Transverse colon (tissue), 4 donors: ENCODE measurements at regions not wholly inside any gene's neighbourhood (a gene's known extent, or its start where the extent isn't known, plus 50 kb on each side); places are given as distances from the start of the nearest gene placed in this dataset.

Source experiments
- DNase-seq: peaks from one replicate; pipeline ENCODE4 v3.0.0-alpha.2; 2019
- H3K27ac ChIP-seq, 4 donors: fragments of 200-600 bp; sonication (generic); 2 replicates each; pipeline ENCODE4 v1.5.1; 2016 to 2018; ENCODE audit warnings: inconsistent platforms in 4 of 4
- H3K27me3 ChIP-seq: fragments of 200-600 bp; sonication (generic); 2 replicates; pipeline ENCODE4 v1.5.1; 2017; ENCODE audit warnings: inconsistent platforms
- H3K36me3 ChIP-seq, 4 donors: fragments of 200-600 bp; sonication (generic); 2 replicates each; pipeline ENCODE4 v1.5.1; 2017 to 2019; ENCODE audit warnings: inconsistent platforms in 4 of 4
- H3K4me1 ChIP-seq, 4 donors: fragments of 200-600 bp; sonication (generic); 2 replicates each; pipeline ENCODE4 v1.5.1; 2017 to 2020; ENCODE audit warnings: inconsistent platforms in 4 of 4
- H3K4me3 ChIP-seq, 4 donors: fragments of 200-600 bp; sonication (generic); 1 replicate in 1 of 4; 2 replicates in 3 of 4; pipeline versions ENCODE4 v1.5.1 to v1.6.1; 2017 to 2019; ENCODE audit warnings: inconsistent platforms in 4 of 4
- H3K9me3 ChIP-seq, 2 donors: fragments of 200-600 bp; sonication (generic); 2 replicates each; pipeline ENCODE4 v1.5.1; 2017 to 2019; ENCODE audit warnings: inconsistent platforms in 2 of 2
- CTCF ChIP-seq, 5 experiments: fragments of 200-600 bp in 3 of 5; fragments of 450-650 bp in 2 of 5; sonication (generic) in 3 of 5; IDR thresholded peaks; 1 replicate in 2 of 5; 2 replicates in 3 of 5; pipeline ENCODE4 v1.5.1; 2016 to 2017; ENCODE audit warnings: antibody characterized with exemption in 5 of 5, inconsistent platforms in 3 of 5, mild to moderate bottlenecking in 2 of 5, moderate library complexity in 1 of 5
- EP300 ChIP-seq: sonication (generic); formaldehyde crosslinking; IDR thresholded peaks from one replicate; pipeline ENCODE4 v1.6.1; 2017; ENCODE audit warnings: antibody characterized with exemption, low read depth
- POLR2A ChIP-seq: fragments of 450-650 bp; IDR thresholded peaks from one replicate; pipeline ENCODE4 v1.6.1; 2016; ENCODE audit warnings: antibody characterized with exemption, mild to moderate bottlenecking, moderate library complexity
- POLR2AphosphoS5 ChIP-seq, 3 donors: sonication (generic); formaldehyde crosslinking; IDR thresholded peaks; one replicate each; pipeline ENCODE4 v1.6.1; 2016; ENCODE audit warnings: antibody characterized with exemption in 3 of 3
- WGBS, 2 donors: methylation state at CpG; one replicate each; pipeline ENCODE4 v1.1.5; 2018; ENCODE audit warnings: low coverage in 1 of 2; 5-methylcytosine and 5-hydroxymethylcytosine counted together
- in situ Hi-C, 4 donors: fragments of 200-750 bp; cut with MboI; loops; one replicate each; pipeline versions ENCODE4 v1.15.0 to v1.15.1; 2017; ENCODE audit warnings: low sequenced_read_pairs in 3 of 4, low pct_ligation_motif_present in 1 of 4, low pct_unique_long_range_greater_than_20kb in 1 of 4
- intact Hi-C: fragments of 100-400 bp; cut with DNase I; formaldehyde crosslinking; loops from one replicate; pipeline ENCODE4 v1.15.1; 2023; ENCODE audit warnings: low total_unique reads

DNA sequence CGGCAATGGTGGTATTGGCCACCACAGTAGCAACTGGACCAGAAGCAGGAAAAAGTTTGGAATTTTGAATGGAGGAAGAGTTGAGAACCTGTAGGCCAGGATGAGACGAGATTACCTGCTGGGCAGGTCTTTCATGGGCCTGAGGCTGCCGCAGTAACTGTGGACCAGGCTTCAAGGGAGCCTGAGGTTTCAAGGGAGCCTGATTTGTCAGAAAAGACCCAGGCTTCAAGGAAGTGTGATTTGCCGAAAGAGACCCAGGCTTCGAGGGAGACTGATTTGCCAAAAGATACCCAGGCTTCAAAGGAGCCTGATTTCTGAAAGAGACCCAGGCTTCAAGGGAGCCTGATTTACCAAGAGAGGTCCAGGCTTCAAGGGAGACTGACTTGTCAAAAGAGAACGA lies 66.6 kb upstream of the ARL4D start:
- Histone ChIP-seq H3K27ac (no peak overlapping the region), H3K36me3 (no peaks in the 10 kb centered on the region), H3K27me3 (peaks cover 9% of the 10 kb centered on the region), H3K9me3 (no peaks in the 10 kb centered on the region), H3K4me1 (peaks cover 4 to 12% (median 7%) of the 10 kb centered on the region in 4 donors), H3K4me3 (no peak overlapping the region)
- no peak for DNase-seq
- intact Hi-C loops = no loop called here
- 40 to 84% methylated on average over 1 to 6 of the region's 6 CpGs for WGBS, 2 donors
- in situ Hi-C loops = loop anchor here in 2 of 4 donors (25.0 kb wide), 3 partner anchors 145 to 320 kb away; partner anchors contain the start of genes IFI35 (in 1 of the 2), RND2 (in 1 of the 2) and VAT1 (in 1 of the 2)
- no peak for TF ChIP-seq EP300
- no peak for TF ChIP-seq POLR2AphosphoS5 (IDR thresholded peaks at IDR 0.05)
- TF ChIP-seq CTCF (IDR thresholded peaks at IDR 0.05) = no peak
- no peak for TF ChIP-seq POLR2A

DNA sequence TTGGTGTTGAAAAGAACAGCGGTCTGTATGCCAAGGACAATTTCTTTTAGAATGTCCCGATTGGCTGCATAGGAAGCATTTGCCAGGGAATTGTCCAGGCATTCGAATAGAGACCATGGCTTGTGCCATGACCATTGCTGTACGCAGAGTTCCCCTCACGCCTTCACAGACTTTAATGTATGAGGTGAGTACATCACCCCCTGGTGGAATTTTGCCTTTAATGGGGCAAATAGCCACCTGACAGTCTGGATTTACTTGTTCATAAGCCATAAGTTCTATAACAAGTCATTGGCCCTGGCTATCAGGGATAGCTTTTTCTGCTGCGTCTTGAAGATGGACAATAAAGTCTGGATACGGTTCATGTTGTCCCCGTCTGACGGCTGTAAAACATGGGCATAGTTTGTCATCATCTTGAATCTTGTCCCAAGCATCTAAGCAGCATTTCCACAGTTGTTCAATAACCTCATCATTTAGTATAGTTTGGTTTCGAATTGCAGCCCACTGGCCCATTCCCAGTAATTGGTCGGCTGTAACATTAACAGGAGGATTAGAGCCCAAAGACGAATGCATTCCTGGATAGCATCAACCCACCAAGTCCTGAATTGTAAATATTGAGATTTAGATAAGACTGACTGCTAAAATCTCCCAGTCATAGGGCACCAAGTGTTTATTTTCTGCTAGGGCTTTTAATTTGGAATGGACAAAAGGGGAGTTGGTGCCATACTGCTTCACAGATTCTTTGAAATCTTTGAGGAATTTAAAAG lies 67.7 kb upstream of the ARL4D start:
- Histone ChIP-seq H3K4me3 (no peak overlapping the region), H3K9me3 (no peaks in the 10 kb centered on the region), H3K36me3 (no peaks in the 10 kb centered on the region), H3K4me1 (peaks cover 4 to 12% (median 7%) of the 10 kb centered on the region in 4 donors), H3K27ac (no peak overlapping the region), H3K27me3 (peaks cover 11% of the 10 kb centered on the region)
- 44 to 68% methylated on average over 2 to 12 of the region's 12 CpGs for WGBS, 2 donors
- DNase-seq = no peak
- intact Hi-C loops = no loop called here
- TF ChIP-seq EP300 (no peak), POLR2AphosphoS5 (IDR thresholded peaks at IDR 0.05) (no peak), POLR2A (no peak), CTCF (IDR thresholded peaks at IDR 0.05) (no peak)
- in situ Hi-C loops = loop anchor here in 2 of 4 donors (25.0 kb wide), 3 partner anchors 144 to 319 kb away; partner anchors contain the start of genes IFI35 (in 1 of the 2), RND2 (in 1 of the 2) and VAT1 (in 1 of the 2)

GRCh38 chr17:43329183-43329582 lies 69.6 kb upstream of the ARL4D start:
- Histone ChIP-seq H3K27ac (no peak overlapping the region), H3K9me3 (no peaks in the 10 kb centered on the region), H3K4me3 (no peak overlapping the region), H3K4me1 (peaks cover 4 to 10% (median 6%) of the 10 kb centered on the region in 4 donors), H3K27me3 (peaks cover 11% of the 10 kb centered on the region), H3K36me3 (no peaks in the 10 kb centered on the region)
- 82 to 84% methylated on average over 5 to 6 of the region's 6 CpGs for WGBS, 2 donors
- intact Hi-C loops (no loop called here), in situ Hi-C loops (loop anchor here in 2 of 4 donors (25.0 kb wide), 3 partner anchors 142 to 317 kb away; partner anchors contain the start of genes IFI35 (in 1 of the 2), RND2 (in 1 of the 2) and VAT1 (in 1 of the 2))
- DNase-seq = no peak
- no peak for TF ChIP-seq POLR2A
- no peak for TF ChIP-seq CTCF (IDR thresholded peaks at IDR 0.05)
- no peak for TF ChIP-seq EP300
- no peak for TF ChIP-seq POLR2AphosphoS5 (IDR thresholded peaks at IDR 0.05)

DNA sequence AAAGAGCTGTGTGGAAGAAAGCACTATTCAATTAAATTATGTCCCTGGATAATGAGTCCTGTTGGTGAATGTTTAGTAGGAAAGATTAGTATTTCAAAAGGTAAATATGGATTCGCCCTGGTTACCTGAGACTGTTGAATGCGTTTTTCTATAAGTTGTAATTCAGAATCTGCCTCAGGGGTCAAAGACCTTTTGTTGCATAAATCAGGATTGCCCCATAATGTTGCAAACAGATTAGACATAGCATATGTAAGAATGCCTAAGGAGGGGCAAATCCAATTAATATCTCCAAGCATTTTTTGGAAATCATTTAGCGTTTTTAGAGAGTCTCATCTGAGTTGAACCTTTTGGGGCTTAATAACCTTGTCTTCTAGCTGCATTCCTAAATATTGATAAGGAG lies 70.1 kb upstream of the ARL4D start:
- WGBS, 2 donors = 56 to 73% methylated on average over 3 of the region's 3 CpGs
- DNase-seq = no peak

More for the DNA sequence above, 70.1 kb upstream of the ARL4D start:
- Histone ChIP-seq H3K36me3 (no peaks in the 10 kb centered on the region), H3K4me3 (no peak overlapping the region), H3K9me3 (no peaks in the 10 kb centered on the region), H3K27ac (no peak overlapping the region), H3K4me1 (peaks cover 0 to 5% (median 1%) of the 10 kb centered on the region in 4 donors), H3K27me3 (peaks cover 11% of the 10 kb centered on the region)
- in situ Hi-C loops = loop anchor here in 2 of 4 donors (25.0 kb wide), 3 partner anchors 141 to 316 kb away; partner anchors contain the start of genes IFI35 (in 1 of the 2), RND2 (in 1 of the 2) and VAT1 (in 1 of the 2)
- intact Hi-C loops = no loop called here
- TF ChIP-seq CTCF (IDR thresholded peaks at IDR 0.05) = no peak
- TF ChIP-seq POLR2A = no peak
- TF ChIP-seq EP300 = no peak
- no peak for TF ChIP-seq POLR2AphosphoS5 (IDR thresholded peaks at IDR 0.05)
